ENCODE measurements at regions not wholly inside any gene's neighbourhood (a gene's known extent, or its start where the extent isn't known, plus 50 kb on each side); places are given as distances from the start of the nearest gene placed in this dataset.
A peak's percentile ranks its signal among the peaks of the same experiment; 100 is the strongest.
"Not testable (repeated sequence)": the region's sequence is repeated elsewhere in the genome, so short reads cannot be mapped to it uniquely, and the experiment has no call there.

DNA sequence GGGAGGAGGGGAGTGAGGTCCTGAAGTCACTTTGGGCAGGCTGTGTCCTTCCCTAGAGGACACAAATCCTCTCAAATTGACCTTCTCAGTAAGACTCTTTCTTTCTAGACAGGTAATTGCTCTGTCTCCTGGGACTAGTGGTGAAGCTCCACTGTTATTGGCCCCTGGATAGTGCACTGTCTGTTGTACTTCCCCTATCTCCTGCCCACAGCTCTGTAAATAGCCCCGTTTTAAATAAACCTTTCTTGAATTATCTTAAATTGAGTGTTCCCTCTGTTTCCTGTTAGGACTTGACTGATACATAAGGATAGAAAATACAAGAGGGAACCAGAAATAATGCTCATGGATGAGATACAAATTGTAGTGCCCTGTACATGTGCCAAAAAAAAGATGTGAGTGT is 229.5 kb upstream of the USP24 start:
- ATAC-seq (no peak), DNase-seq (ENCODE audit: missing footprints) (no peak)
- intact Hi-C loops (cut with DNase I), result no loop called here

DNA sequence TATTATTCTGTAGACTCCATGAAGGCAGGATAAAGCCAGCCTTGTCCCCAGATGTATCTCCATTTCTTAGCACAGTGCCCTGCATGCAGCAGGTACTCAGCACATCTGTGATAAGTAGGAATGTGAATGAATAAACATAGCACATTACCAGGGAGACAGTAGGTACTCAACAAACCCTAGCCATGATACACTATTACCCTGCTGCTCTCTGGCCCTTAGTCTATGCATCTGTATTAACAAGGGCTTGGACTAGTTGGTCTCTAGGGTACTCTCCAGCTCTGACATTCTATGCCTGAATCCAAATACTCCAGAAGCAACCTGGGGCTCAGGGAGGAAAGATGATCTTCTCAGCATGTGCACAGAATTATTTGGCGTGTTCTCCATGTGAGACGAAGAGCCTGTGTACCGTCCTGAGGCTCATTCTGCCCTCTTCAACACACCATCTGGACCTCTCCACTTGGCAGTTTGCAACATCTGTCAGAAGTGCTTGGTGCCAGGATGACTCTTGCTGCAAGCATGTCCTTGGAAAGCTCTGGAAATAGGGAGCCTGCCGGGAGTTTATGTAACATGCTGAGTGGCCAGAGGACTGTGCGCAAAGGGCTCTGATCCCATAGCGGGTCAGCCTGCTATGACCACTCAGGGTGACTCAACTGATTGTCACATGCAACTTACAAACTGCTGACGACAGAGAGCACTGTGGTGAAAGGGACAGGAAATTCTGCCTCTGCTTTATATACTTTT is 228.2 kb upstream of the USP24 start:
- ATAC-seq (peak; percentile 98), DNase-seq (ENCODE audit: missing footprints) (peak; percentile 82)
- intact Hi-C loops (cut with DNase I), result no loop called here

DNA sequence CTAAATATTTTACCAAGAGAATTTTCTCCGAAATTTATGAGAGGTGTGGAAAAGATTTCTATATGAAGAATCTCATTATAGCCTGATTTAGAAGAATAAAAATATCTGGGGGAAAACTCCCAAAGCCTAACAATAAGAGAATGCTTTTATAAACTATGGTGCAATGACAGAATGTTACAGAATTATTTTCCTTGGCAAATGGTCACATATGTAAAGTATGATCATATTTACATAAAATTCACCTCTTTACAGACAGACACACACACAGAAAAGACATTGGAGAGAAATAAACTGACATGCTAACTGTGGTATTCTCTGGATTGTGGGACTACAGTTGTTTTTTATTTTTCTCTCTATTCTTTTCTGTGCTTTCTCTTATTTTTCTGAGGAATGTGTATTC is 226.3 kb upstream of the USP24 start:
- intact Hi-C loops (cut with DNase I), result no loop called here
- no peak for DNase-seq (ENCODE audit: missing footprints)
- no peak for ATAC-seq

DNA sequence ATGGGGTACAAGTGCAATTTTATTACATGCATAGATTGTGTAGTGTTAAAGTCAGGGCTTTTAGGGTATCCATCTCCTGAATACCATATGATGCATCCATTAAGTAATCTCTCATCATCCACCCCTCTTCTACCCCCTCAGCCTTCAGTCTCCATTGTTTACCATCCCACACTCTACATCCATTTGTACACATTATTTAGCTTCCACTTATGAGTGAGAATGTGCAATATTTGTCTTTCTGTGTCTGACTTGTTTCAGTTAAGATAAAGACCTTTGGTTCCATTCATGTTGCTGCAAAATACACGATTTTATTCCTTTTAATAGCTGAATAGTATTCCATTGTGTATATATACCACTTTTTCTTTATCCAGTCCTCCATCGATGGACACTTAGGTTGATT is 222.5 kb upstream of the USP24 start:
- ATAC-seq (no peak), DNase-seq (ENCODE audit: missing footprints) (no peak)
- intact Hi-C loops (cut with DNase I), result no loop called here

DNA sequence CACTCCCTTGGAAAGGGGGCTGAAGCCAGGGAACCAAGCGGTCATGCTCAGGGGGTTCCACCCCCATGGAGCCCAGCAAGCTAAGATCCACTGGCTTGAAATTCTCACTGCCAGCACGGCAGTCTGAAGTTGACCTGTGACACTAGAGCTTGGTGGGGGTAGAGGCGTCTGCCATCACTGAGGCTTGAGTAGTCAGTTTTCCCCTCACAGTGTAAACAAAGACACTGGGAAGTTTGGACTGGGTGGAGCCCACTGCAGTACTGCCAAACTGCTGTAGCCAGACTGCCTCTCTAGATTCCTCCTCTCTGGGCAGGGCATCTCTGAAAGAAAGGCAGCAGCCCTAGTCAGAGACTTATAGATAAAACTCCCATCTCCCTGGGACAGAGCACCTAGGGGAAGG is 215.6 kb upstream of the USP24 start:
- intact Hi-C loops (cut with DNase I); DNase-seq (ENCODE audit: missing footprints): not testable (repeated sequence)

DNA sequence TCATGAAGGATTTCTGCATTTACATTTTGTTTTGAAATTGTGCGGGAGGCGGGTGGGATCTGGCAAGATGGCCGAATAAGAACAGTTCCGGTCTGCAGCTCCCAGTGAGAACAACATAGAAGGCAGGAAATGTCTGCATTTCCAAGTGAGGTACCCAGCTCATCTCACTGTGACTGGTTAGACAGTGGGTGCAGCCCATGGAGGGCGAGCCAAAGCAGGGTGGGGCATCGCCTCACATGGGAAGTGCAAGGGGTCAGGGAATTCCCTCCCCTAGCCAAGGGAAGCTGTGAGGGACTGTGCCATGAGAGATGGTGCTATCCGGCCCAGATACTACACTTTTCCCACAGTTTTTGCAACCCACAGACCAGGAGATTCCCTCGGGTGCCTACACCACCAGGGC is 215.0 kb upstream of the USP24 start:
- ATAC-seq; intact Hi-C loops (cut with DNase I); DNase-seq (ENCODE audit: missing footprints): not testable (repeated sequence)

More for the DNA sequence above, 215.6 kb upstream of the USP24 start:
- ATAC-seq, result not testable (repeated sequence)

DNA sequence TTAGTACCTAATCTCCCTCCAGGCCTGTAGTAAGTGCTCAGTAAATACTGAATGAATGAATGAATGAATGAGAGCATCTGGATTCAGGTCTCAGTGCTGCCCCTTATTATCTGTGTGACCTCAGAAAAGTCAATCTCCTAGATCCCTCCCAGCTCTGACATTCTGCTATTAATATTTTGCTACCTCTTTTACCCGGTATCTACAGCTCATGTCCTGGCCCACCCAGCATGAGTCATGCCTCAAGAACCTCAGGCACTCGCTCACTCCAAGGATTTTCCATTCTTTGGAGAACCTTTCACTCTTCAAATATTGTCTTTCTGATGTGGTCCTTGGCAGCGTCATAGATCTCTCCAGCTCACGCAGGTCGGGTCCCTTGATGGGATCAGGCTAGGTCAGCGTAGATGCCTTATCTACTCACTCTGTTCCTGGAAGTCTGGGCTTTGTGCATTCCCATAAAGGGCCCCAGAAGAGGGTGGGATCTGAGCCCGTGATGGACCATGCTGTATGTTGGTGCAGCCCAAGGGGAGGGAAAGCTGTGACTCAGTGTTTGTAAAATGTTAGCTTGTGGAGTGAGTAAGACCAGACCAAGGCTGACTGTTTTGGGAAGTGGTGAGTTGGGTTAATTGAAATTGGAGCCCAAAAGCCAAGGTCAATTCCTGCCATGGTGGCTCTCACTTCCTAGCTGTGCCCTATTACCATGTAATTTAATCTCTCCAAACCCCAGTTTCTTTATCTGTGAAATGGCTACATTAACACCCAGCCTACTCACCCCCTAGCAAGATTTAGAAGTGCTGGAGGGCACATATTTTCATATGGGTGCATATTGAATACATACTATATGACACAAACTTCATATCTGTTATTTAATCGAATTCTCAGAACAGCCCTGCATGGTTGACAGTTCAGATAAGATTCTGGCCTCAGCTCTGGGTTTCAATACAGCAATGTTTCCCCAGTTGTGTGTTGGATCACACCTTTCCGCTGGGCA is 214.1 kb upstream of the USP24 start:
- intact Hi-C loops (cut with DNase I), result no loop called here
- DNase-seq (ENCODE audit: missing footprints) (no peak), ATAC-seq (peak; percentile 75)

- ATAC-seq (peak; percentile 49), DNase-seq (ENCODE audit: missing footprints) (no peak)
- intact Hi-C loops (cut with DNase I), result no loop called here
These were observed 213.1 kb upstream of the USP24 start for GRCh38 chr1:55428231-55428630.

DNA sequence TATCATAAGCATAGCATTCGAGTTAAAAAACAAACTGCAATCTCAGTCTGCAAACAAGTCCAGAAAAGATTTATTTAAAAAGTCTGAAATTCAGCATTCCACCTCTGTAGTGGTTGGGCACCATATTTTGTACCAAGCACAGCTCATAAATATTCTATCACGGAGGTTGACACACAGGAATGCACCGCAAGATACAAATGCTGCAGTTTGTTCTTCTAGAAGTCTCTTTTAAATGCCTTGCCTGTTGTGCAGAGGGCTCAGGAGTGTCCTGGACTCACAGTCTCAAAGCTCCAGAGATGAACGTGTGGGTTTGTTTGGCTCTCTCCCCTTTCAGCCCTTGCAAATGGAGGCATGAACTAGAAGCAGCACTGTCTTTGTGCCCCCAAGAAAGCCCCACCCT is 212.4 kb upstream of the USP24 start:
- intact Hi-C loops (cut with DNase I), result no loop called here
- no peak for ATAC-seq
- no peak for DNase-seq (ENCODE audit: missing footprints)

DNA sequence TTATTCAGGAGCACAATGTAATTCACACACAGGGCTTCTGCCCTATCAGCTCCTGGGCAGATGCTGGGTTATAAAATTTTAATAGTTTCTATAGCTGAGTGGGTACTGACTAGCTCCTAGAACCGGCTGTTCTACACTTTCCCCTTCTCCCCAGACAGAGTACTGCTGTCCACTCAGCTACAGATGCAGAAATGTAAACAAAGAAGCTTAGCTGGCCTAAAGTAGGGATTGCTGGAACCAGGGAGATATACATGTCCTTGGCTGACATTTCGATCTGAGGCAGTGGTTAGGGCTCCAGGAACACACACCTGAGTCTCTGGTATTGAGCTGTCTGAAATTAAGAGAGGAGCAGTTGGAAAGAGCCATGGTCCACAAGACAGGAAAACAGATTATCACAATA is 211.5 kb upstream of the USP24 start:
- DNase-seq (ENCODE audit: missing footprints), result no peak
- intact Hi-C loops (cut with DNase I), result no loop called here
- no peak for ATAC-seq

- ATAC-seq (no peak), DNase-seq (ENCODE audit: missing footprints) (no peak)
- intact Hi-C loops (cut with DNase I), result no loop called here
These were observed 211.0 kb upstream of the USP24 start for GRCh38 chr1:55426156-55426555.

GRCh38 chr1:55425310-55425930 is 210.3 kb upstream of the USP24 start:
- intact Hi-C loops (cut with DNase I), result no loop called here
- no peak for ATAC-seq
- DNase-seq (ENCODE audit: missing footprints), result no peak

- DNase-seq (ENCODE audit: missing footprints) (no peak), ATAC-seq (no peak)
- intact Hi-C loops (cut with DNase I), result no loop called here
These were observed 208.2 kb upstream of the USP24 start for GRCh38 chr1:55423376-55423775.

GRCh38 chr1:55420929-55421716 is 206.0 kb upstream of the USP24 start:
- intact Hi-C loops (cut with DNase I), result no loop called here
- ATAC-seq (no peak), DNase-seq (ENCODE audit: missing footprints) (no peak)

GRCh38 chr1:55420026-55420425 is 204.9 kb upstream of the USP24 start:
- intact Hi-C loops (cut with DNase I), result no loop called here
- DNase-seq (ENCODE audit: missing footprints) (no peak), ATAC-seq (no peak)

DNA sequence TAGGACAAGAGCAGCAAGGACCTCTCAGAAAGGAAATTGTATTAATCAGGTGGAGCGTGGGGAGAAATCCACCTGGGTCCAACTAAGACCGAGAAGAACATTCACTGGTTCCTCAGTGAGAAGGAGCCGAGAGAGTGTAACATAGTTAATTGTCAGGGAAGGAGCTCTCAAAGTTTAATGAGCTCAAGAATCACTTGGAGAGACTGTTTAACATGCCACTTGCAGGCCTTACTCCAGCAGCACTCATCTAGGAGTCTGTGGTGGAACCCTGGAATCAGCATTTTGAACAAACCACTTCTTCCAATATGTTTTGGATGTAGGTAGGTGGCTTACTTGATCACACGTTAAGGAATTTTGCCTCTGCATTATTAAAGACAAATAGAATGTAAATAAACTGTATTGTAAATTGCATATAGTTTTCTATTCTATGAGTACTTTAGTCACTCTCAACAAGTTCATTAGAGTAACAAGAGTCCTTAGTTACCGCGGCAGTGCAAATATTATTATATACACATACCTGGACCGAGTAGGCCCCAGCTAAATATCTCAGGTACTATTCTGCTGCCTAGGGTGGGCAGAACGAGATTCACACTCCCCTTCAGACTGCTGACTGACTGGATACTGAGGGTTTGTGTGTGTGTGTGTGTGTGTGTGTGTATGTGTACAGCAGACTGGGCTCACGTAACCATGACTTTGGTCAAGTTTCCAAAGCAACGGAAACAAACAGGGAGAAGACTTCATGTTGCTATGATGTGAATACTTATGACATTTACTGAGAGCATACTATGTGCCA is 203.2 kb upstream of the USP24 start:
- DNase-seq (ENCODE audit: missing footprints) (no peak), ATAC-seq (no peak)
- intact Hi-C loops (cut with DNase I), result no loop called here

GRCh38 chr1:55416164-55416842 is 201.1 kb upstream of the USP24 start:
- DNase-seq (ENCODE audit: missing footprints) (no peak), ATAC-seq (no peak)
- intact Hi-C loops (cut with DNase I), result no loop called here

- intact Hi-C loops (cut with DNase I), result no loop called here
- DNase-seq (ENCODE audit: missing footprints), result no peak
- no peak for ATAC-seq
These were observed 198.1 kb upstream of the USP24 start for GRCh38 chr1:55413286-55413685.

Measured in Right ventricle myocardium inferior (tissue), 1 donor.